ENCODE measurements at regions not wholly inside any gene's neighbourhood (a gene's known extent, or its start where the extent isn't known, plus 50 kb on each side); places are given as distances from the start of the nearest gene placed in this dataset.

- TF ChIP-seq CTCF (IDR thresholded peaks at IDR 0.05) (no peak), POLR2A (IDR thresholded peaks at IDR 0.05) (no peak)
Observed at GRCh38 chr16:62955033-62955349, 918.8 kb upstream of the CDH8 start.

All from thyroid gland (tissue), 4 donors.